NCI-H146 treated with DMSO at 0.1 percent for 48 hours (cell line): ENCODE measurements at regions not wholly inside any gene's neighbourhood (a gene's known extent, or its start where the extent isn't known, plus 50 kb on each side); places are given as distances from the start of the nearest gene placed in this dataset.
"Not testable (repeated sequence)": the region's sequence is repeated elsewhere in the genome, so short reads cannot be mapped to it uniquely, and the experiment has no call there.

Experiments
- DNase-seq: peaks from one replicate; lab custom pipeline; 2025; ENCODE audit not compliant: unreplicated experiment; lab: John Stamatoyannopoulos, UW

GRCh38 chr16:72598696-72599095 is 426.7 kb upstream of the PMFBP1 start:
- no peak for DNase-seq

- DNase-seq: no peak
These were observed 426.0 kb upstream of the PMFBP1 start for GRCh38 chr16:72597938-72598337.

DNA sequence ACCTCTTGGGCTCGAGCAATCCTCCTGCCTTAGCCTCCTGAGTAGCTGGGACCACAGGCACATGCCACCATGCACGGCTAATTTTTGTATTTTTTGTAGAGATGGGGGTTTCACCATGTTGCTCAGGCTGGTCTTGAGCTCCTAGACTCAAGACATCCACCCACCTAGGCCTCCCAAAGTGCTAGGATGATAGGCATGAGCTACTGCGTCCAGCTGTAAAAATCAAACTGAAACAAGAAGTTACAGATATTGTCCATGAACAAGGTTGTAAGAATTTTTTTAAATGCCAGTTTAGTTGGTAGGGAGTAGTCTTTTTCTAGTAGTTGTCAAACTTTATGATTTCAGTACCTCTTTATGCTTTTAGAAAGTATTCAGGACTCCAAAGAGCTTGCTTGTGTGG is 424.4 kb upstream of the PMFBP1 start:
- no peak for DNase-seq

DNA sequence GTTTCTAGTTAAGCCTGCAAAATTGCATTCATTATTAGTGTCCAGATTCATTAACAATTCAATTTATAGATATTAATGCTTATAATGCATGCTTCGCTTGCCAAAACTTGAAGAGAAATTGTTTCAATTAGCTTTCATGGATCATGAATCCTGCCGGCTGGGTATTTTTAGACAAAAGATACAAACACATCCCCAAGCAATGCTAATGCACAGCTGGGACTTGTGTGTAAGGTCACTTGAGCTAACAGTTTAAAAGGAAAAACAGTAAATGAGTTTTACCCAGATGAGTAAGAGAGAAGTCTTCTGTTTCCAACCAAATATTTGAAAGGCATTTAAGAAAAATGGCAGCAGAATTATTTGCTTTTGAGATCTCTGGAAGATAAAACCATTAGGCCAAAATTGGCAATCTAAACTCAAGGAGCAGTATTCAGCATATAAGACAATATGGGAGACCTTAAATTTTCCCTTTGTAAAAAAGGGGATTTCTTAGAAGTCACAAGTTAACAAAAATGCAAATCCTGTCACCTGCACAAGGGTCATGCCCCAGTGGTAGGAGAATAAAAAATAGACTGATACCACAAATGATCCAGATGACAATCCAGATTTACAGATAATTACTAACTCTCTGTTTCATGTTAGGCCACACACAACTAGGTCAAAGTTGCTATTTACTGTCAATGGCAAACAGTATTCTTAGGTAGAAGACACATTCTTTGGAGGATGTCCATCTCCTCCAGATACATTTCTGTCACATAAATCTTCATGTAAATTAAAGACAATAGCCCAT is 418.4 kb upstream of the PMFBP1 start:
- no peak for DNase-seq

GRCh38 chr16:72588551-72588950 is 416.6 kb upstream of the PMFBP1 start:
- DNase-seq: no peak

DNA sequence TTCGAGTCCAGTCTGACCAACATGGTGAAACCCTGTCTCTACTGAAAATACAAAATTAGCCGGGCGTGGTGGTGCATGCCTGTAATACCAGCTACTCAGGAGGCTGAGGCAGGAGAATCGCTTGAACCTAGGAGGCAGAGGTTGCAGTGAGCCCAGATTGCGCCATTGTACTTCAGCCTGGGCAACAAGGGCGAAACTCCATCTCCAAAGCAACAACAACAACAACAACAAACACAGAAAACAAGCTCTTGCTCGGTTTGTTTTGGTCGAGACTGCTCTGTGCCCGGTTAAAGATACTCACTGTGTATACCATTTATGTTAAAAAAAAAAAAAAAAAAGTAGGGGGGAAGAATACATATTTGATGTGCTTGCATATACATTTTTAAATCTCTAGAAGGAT is 406.1 kb upstream of the PMFBP1 start:
- not testable (repeated sequence) for DNase-seq

GRCh38 chr16:72576189-72576588 is 404.2 kb upstream of the PMFBP1 start:
- no peak for DNase-seq

GRCh38 chr16:72569677-72570076 is 397.7 kb upstream of the PMFBP1 start:
- DNase-seq: no peak

- DNase-seq: peak; percentile 73
These were observed 396.5 kb upstream of the PMFBP1 start for GRCh38 chr16:72568502-72568901.

DNA sequence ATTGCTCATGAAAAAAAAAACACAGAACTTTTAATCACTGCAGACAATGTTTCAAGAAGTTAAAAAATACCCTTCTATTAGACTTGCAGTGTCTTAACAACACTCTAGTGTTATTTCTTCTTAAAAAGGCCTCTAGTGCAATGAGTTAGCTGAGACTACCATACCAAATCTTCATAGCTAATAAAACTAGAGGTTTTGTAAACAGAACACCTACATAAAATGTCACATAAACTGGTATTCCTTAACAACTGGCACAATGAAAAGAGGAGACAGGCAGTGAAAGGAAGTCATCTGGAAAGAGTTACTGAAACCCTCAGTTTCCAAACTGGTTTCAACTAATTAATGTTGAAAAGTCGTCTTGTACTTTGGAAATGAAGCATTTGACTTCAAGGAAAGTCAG is 394.2 kb upstream of the PMFBP1 start:
- no peak for DNase-seq

DNA sequence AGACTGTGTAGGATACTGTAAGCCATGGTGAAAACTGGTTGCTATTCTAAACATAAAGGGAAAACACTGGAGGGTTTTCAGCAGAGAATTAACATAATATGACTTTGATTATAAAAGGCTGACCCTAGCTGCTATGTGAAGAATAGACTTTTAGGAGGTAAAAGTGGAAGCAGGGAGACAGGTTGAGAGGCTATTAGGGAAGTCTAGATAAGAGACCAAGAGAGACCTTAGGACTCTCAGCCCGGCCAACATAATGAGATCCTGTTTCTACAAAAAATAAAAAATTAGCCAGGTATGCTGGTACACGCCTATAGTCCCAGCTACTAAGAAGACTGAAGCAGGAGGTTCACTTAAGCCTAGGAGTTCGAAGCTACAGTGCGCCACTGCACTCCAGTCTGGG is 393.2 kb upstream of the PMFBP1 start:
- no peak for DNase-seq

- no peak for DNase-seq
These were observed 388.7 kb upstream of the PMFBP1 start for GRCh38 chr16:72560617-72561016.

- no peak for DNase-seq
These were observed 386.5 kb upstream of the PMFBP1 start for GRCh38 chr16:72558501-72558900.

DNA sequence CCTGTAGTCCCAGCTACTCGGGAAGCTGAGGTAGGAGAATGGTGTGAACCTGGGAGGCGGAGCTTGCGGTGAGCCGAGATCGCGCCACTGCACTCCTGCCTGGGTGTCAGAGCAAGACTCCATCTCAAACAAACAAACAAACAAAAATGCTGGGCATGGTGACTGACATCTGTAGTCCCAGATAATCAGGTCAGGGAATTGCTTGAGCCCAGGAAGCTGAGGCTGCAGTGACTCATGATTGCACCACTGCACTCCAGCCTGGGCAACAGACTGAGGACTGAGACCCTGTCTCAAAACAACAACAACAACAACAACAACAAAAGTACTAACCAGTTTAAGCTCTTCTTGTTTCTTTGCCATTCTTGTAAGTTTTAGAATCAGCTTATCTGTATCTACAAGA is 383.0 kb upstream of the PMFBP1 start:
- DNase-seq: no peak

GRCh38 chr16:72552654-72553053 is 380.7 kb upstream of the PMFBP1 start:
- DNase-seq: no peak

DNA sequence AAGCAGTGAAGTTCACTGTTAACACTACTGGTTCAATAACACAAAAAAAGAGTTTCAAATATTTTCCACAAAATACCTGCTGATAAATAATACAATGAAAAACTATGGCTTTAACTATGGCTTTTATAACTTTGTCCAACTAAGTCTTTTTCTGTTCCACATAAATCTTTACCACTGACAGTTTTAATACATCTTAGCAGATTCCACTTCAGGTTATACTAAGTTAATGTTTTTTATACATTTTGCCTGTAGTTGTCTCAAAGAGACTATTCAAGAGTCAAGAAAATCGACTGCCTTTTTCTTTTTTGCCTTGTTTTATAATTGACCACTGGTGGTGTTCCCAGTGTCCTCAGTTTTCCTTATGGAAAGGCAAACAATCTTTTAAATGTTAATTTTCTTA is 379.7 kb upstream of the PMFBP1 start:
- DNase-seq: no peak

DNA sequence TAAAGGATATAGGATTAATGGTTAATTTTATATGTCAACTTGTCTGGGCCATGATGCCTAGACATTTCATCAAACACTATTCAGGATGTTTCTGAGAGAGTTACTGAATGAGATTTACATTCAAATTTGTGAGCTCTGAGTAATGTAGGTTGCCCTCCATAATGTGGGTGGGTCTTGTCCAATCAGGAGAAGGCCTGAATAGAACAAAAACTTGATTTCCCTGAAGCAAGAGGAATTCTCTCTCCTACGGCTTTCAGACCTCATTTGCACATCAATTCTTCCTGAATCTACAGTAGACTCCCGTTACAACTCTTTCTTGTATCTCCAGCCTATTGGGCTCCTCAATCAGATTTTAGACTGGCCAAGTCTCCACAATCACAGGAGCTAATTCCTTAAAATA is 377.9 kb upstream of the PMFBP1 start:
- no peak for DNase-seq

GRCh38 chr16:72542102-72542501 is 370.1 kb upstream of the PMFBP1 start:
- no peak for DNase-seq

DNA sequence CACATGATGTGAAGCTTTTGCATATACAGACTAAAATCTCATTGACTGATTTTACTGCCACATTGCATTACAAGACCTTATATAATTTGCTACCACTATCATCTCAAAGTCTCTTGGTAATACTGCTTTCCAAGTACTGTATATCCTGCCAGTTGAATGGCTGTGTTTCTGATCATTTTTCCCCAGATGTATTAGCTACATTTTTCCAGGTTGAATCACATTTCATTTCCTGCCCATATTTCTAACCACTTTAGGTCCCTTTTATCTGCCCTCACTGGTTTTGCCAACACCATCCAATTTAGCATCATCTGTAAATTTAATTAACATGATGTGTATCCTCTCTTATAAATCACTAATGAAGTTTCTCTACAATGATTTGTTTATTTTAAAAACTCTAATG is 365.7 kb upstream of the PMFBP1 start:
- DNase-seq: no peak

DNA sequence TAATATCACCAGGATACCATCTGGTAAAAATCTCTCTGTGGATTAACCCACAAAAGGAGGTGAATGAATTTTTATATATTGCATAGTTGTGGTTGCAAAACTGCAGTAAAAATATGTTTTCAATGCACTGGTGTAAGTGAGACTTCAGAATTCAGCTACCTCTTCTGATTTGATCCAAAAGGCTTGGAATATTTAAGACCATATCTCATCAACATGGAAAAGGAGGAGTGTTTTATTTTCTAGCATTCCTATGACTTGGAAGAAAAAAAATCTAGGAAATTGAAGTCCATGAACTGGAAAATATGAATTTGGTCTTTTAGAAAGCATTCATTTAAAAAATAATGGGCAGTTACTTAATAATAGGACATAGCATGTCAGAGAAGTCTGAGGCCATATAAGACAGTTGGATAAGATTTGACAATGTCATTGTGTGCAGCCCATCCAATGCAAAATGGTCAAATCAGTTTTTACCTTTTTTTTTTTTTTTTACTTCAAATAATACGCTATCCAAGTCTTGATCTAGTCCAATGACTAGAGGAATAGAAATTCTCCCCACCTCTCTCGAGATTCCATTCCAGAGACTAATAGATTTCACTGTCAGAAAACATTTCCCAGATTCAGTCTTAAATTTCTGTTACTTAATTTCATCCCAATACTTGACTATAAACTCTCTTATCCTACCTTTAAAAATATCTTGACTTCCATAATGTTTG is 364.9 kb upstream of the PMFBP1 start:
- no peak for DNase-seq

GRCh38 chr16:72532906-72533410 is 361.0 kb upstream of the PMFBP1 start:
- DNase-seq: no peak

DNA sequence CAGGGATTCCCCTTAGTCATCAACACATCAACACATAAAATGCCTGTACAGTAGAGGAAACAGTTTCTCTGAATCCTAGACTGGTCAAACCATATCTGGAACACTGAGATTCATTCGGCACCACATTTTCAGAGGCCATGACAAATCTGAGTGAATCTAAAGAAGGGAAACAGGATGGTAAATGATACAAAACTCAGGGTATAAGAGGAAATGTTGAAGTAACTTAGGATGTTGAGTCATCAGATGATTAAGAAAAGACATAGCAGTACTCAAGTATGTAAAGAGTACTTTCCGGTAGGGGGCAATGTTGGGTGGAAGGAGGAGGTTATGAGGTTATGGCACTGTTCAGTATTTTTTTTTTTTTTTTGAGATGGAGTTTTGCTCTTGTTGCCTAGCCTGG is 358.5 kb upstream of the PMFBP1 start:
- DNase-seq: no peak
